Left kidney (tissue), 1 donor: ENCODE measurements at regions not wholly inside any gene's neighbourhood (a gene's known extent, or its start where the extent isn't known, plus 50 kb on each side); places are given as distances from the start of the nearest gene placed in this dataset.

Experiments used
- DNase-seq: peaks from one replicate; pipeline ENCODE4 v3.0.0-alpha.2; 2013

DNA sequence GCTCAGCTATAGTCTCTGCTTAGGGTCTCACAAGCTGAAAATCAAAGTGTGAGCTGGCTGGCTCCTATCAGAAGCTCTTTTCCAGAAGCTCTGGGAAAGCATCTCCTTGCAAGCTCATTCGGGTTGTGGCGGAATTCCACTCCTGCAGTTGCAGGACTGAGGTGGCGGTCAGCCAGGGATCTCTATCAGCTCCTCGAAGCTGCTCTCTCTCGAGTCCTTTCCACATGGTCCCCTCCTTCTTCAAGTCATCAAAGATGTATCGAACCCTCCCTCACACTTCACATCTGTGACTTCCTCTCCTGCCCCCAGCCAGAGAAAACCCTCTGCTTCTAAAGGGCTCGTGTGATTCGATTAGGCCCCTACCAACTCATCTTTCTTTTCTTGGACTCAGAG lies 141.7 kb downstream of the ZFP36L2 start:
- DNase-seq, result no peak

DNA sequence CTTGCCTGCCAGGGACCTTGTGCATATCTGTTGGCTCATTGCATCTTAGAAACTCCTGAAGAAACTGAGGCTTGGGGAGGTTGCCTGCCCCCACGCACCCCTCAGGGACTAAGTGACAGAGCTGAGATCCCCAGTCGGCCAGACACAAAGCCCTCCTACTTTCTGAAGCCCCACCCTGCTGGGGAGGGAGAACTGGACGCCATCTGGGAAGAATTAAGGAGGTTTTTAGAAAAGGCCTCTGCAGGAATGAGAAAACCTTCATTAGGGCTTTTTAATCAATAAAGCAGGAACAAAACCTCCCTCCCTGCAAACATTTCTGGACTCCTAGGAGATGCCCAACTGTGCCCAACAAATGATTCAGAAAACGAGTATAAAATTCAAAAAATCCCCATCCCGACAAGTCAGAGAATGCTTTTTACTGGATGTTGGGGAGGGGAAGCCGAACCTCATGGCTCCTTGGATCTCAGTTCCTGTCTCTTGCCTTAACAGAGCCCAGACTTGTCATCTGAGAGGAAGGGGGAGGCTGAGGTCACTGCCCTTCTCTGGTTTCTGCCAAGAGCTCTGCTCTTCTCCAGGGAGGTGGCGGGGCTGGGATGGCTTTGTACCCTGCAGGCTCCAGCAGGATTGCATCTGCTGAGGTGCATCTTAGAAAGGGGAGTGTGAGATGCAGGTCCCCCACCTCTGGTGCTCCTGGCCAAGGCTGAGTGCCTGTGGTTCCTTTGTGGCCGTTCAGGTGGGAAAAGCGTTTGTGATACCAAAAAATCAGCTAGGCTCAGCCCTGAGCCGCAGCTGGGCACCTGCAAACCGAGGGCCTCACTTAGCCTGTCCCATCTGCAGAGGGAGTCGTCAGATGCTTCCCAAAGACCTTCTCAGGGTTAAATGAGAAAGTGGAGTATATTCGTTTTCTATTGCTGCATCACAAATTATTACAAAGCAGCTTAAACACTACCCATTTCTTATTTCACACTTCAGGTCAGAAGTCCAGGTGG lies 142.4 kb downstream of the ZFP36L2 start:
- DNase-seq, result peak; percentile 85

DNA sequence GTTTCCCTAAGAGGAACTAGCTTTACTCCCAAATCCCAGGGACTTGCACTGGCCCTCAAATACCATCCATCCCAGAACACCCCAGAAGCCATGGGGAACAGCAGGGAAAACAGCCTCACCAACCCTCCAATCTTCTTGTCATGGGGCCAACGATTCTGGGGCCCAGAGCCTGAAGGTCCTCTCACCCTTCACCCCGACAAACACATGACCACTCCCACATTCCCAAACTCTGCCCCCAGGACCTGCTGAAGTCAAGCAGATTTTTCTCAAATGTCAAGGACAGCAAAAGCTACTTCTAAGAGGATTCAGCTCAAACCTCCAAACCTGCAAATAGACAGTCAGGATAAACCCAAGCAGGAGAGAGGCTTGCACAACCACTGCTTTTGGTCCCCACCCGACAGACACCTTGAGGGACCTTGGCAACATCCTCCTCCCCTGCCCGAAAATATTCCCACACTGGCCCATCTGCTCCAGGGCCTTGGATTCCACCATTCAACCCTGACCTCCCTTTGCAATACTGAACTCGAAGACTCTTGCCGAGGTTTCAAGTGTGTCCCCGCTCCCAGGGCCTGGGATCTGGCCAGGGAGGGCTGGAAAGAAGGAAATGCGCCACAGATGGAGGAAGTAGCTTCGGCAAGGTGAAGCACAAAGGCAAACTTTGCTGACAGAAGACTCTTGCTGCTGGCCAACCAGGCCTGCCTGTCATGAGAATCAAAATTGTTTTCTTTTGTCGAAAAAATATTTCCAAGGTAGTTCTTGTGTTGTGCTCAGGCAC lies 143.3 kb downstream of the ZFP36L2 start:
- DNase-seq, result no peak

DNA sequence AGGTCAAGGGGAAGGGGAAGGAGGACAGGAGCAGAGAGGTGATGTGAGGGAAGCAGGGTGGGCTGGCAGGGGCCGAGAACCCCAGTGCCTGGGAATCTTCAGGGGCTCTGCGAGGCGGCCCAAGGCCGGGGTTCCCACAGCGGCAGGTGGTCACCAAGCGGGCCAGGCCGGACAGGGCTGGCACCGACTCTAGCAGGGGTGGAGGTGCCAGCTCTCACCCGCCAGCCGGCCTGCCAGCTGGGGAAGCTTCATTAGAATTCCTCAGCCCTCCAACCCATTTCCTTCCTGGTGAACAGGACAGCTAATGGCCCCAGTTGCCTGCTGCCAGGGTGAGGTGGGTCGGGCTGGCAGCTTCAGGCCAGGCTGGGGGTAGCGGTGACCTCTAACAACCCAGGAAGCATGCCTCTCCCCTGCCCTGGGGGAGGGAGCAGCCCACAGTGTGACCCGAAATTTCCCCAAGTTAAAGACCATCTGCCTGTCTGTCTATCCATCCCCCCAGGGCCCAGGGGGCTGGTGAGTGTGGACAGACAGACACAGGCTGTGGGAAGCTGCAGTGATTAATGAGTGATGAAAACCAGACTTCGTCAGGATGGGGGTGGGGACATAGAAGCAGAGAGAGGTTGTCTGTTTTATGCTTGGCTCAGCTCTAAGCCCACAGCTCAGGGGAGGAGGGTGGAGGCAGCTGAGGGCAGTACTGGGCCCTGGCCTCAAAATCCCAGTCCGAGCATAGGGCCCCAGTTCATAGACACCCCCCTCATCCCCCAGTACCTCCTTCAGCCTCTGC lies 144.1 kb downstream of the ZFP36L2 start:
- no peak for DNase-seq

DNA sequence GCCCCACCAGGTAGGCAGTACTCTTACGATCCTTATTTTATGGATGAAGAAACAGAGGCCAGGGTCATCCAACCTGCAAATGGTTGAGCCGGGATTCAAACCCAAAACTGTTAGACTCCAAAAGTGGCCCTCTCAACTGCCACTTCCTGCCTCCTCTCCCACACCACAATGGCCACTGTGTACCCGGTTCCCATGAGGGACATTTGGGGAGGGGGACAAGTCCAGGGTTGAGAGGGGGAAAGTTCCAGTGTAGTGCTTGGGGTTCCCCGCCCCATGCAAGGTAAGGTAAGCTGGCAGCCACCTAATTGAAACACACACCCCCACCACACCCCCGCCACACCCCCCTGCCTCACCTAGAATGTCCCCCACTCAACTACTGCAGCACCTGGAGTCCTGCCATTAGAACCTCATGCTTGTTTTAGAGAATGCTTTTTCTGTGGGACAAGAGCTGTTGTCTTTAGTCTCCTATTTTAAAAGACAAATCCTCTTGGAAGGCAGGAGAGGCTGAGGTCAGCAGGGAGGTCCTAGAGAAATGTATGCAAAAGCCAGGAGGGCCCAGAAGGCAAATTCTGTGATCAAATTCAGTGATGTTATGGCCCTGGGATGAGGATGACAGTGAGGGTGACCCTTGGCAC lies 145.2 kb downstream of the ZFP36L2 start:
- DNase-seq, result no peak

GRCh38 chr2:43080571-43081021 lies 145.8 kb downstream of the ZFP36L2 start:
- no peak for DNase-seq

GRCh38 chr2:43078781-43079755 lies 147.3 kb downstream of the ZFP36L2 start:
- DNase-seq, result no peak

DNA sequence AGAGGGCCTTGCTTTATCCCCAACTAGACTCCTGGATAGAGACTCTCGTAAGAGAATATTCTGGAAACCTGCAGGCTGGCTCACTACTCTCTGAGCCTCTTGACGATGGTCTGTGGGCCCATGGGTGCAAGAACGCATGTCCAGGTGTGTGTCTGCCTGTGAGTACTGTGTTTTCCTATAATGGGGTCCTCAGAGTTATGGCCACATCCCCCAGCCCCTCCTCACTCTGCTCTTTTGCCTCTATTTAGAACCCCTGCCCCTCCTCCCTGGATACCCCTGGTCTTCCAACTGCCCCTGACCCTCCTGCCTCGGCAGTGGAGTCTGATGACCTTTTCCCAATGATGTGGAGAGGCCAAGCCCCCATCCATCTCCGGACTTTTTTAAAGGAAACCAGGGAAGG lies 148.1 kb downstream of the ZFP36L2 start:
- no peak for DNase-seq

DNA sequence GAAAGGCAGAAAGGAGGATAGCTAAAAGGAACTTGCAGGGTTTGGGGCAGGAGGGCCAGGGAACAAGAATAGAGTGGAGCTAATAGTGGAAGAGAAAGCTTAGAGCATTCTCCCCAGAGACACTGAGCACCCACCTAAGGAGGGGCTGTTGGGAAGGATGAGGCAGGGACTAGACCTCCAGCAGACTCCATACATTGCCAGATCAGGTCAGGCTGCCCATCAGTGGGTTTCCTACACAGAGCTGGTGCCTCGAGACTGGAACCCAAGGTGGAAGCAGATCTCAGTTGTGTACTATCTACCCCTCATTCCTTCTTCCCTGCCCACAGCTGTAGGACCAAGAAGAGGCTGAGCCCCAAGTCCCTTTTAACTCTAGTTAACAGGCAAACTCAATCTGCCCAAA lies 148.5 kb downstream of the ZFP36L2 start:
- DNase-seq, result no peak

GRCh38 chr2:43076676-43077075 lies 149.7 kb downstream of the ZFP36L2 start:
- DNase-seq, result no peak

DNA sequence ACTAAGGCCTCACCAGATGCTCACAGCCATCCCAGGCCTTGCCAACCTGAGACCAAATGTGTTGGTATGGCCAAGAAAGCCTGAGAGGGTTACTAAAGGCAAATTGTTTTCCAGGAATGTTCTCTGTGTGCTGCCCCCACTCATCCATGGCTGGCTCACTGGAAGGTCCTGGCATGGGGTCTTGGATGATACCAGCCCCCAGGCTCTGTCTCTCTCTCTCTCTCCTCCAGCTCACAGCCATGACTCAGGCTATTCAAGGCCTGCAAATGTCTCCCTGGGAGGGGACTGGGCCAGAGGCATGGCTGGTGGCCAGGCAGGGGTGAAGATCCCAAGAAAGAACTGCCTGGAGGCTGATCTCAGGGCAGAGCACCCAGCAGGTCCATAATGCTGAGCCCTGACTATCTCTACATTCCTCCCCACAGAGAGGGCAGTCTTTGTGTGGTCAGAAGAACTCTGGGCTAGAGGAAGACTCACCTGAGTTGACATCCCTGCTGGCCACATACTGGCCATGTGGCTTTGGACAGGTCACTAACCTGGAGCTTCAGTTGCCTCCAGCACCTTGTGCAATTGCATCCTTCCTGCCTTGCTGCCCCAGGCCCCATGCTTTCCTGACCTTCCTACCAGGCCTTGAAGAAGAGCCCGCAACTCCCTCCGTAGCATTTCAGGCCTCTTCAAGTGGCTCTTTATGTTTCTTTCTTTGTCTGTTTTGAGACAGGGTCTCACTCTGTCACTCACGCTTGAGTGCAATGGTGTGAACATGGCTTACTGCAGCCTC lies 150.4 kb downstream of the ZFP36L2 start:
- DNase-seq, result no peak

DNA sequence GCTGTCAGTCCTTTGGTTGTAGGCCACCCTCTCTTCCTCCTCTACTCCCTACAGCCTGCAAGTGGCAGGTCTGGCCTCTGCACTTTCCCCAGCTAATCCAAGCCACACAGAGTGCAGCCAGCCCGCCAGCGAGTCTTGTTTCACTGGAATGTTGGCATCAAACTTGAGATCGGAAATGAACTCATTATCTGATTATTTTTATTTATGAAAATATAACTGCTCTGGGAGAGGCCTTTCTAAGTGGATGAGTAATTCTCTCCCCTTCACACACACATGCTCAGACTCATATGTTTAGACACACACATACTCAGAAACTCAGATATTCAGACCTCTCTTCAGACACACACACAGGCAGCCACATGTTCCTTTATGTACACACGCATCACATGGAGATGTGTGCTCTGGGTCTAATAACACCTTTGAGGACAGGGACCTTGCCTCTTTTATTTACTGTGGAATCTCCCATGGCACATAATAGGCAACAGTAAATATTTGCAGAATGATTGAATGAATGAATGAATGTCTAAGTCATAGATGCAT lies 151.3 kb downstream of the ZFP36L2 start:
- DNase-seq, result no peak

DNA sequence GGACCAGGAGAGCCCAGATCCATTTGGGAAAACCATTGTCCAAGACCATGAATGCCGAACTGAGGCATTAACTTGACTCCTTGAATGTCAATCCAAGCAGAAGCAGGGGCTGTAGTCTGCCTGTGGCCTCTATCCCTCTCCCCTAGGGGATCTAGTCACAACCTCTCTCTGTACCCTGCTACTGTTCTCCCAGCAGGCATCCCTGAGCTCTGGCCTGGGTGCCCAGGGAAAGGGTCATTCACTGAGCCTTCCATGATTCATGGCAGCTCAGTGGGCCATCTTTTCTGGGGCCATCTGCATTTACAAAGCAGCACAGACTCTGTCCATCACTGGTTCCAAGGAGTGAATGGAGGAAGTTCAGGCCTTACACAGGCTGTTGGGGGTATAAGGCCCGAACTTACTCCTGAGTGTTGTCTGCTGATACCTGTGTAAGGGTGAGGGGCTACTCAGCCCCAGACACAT lies 151.8 kb downstream of the ZFP36L2 start:
- DNase-seq, result no peak

DNA sequence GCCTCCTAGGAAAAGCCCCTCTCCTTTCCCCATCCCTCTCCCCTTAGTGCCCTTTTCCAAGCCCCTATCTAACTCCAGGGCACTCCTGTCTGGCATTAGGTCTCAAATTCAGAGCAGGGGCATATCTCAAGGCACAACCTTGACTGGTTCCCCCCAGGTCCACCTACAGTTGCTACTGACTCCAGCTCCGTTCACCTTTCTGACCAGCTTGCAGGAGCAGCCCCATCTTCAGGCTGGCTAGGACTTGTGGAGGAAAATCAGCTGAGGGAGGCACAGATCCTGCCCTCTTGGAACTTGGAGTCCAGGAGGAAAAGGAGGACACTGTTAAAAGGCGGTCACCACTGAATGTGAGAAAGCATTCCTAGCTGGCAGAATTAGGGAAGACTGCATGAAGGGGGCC lies 152.4 kb downstream of the ZFP36L2 start:
- DNase-seq, result no peak

- DNase-seq, result no peak
Measured at GRCh38 chr2:43073401-43073825, 153.0 kb downstream of the ZFP36L2 start.

GRCh38 chr2:43071599-43072550 lies 154.5 kb downstream of the ZFP36L2 start:
- DNase-seq, result no peak

DNA sequence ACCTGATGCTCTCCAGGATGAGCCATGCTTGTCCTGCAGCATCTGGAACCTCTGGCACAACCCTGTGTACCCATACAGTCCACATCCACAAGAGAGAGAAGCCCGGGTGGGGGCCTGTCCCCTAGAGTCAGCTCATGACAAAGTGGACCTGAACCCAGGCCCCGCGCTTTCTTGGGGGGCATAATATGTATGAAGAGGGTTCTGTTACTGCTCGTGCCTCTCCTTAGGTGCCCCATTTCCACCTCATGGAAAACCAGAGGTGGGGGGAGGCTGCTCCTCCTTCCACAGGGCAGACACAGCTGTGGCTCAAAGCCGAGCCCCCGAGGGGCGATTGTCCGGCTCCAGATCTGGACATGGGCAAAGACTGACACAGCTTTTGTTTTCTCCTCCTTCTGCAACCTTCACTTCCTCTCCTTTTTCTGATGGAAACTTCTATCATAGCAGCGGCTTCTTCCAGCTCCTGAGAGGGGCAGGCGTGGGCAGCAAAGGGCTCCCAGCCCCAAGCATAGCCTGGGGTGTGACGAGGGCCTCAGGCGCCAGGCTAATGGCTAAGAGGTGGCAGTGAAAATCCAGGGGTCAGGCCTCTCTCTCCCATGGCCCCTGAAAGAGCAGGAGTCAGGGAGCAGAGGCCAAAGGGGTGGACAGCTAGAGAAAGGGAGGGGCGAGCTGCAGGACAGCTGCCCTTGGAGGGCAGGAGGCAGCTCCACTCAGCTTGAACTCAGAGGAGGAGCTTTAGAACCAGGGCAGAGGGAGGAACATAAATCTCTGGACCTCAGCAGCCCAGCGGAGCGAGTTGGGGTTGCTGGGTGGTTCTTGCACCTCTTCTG lies 155.5 kb downstream of the ZFP36L2 start:
- no peak for DNase-seq
